GM19372 (cell line): ENCODE measurements at regions not wholly inside any gene's neighbourhood (a gene's known extent, or its start where the extent isn't known, plus 50 kb on each side); places are given as distances from the start of the nearest gene placed in this dataset.
"Not testable (repeated sequence)": the region's sequence is repeated elsewhere in the genome, so short reads cannot be mapped to it uniquely, and the experiment has no call there.

ENCODE experiments used
- ATAC-seq: cut with Tn5 transposase; IDR thresholded peaks from one replicate; pipeline ENCODE4 v1.9.1; 2021; ENCODE audit warnings: mild to moderate bottlenecking, low read depth, moderate library complexity; ENCODE audit not compliant: unreplicated experiment

DNA sequence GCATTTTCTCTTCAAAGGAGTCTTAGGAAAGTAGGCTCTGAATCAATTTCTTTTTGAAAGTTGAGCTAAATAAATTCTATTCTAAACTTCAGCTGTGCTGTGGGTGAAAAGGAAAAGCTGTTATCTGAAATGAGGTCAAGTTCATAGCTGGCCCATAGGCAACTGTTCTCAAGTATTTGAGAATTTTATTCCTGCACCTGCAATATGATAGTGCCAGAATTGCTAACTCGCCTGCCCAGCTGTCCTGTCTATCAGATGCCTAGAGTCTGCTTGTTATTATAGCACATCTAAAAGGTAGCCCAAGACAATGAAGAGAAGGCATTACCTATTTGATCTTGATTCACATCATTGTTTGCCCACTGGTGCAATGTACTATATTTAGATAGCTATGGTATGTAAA lies 798.7 kb downstream of the DIPK2A start:
- no peak for ATAC-seq

DNA sequence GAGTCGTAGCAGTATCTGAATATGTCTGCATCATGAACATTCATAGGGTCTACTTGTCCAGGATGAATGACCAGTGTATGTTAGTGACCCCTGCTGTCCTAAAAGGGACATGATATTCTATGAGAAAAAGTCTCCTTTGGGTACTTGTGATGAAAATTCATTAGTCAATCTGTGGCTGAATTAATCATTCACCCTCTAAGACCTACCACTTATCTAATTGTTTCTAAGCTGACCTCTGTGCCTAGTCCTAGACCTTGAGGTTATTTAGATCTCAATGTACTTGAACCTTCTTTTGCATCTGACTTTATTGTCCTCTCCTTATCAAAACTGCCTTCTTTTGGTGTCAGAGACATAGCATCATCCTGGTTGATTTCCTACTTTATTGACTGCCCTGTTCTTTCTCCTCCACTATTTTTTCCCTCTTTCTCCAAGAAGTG lies 799.3 kb downstream of the DIPK2A start:
- ATAC-seq, result no peak

DNA sequence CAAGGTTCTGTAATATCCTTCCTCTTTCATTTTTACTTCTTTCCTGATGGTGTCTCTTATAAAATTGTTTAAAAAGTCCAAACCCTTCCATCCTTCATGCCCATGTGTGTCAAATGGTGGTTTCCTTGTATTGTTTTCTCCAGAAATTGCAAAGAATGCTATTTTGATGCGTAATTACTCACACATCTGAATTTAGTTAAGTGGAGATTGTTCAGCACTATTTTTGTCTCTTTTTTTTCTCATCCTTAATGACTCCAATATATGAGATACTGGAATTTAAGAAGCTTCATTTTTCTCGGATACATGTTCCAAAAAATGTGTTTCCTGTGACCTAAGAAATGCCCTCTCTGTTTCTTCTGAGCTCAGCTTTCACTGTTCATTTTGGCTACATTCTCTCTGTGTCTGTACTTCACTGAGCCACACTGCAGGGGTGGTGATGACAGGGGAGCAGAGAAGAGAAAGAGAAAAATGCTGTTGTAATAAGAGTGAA lies 799.8 kb downstream of the DIPK2A start:
- no peak for ATAC-seq

DNA sequence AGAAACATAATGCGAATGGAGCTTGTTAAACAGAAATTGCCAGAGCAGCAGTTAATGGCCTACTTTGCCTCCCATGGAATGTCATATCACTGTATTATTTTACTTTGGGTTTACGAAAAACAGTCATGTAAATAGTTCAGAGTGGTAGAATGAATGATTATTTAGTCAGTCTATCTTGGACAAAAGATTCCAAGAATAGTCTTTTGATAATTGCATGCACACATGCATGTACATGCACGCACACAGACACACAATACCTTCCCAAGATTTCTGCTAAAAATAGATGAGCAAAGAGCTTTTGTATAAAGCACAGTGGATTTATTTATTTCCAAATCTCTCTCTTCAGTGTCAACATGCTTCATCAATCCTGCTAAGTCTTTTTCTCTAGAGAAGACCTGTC lies 800.7 kb downstream of the DIPK2A start:
- ATAC-seq, result no peak

DNA sequence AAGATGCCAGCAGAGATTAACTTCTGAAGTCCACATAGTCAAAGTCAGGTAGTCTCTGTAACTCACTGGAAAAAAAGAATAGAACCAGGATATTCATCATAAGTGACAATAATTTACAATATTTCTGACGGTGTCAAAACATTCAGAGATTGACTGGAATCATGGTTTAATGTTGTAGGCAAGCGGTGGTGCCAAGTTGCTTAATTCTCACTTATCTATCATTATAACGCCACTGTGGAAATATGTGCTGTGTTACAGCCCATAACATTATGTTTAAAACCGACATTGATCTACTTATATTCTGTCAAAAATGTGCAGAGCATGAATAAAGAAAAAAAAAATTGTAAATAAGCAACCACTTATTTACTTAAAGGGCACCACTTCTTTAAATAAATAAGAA lies 801.7 kb downstream of the DIPK2A start:
- ATAC-seq, result no peak

DNA sequence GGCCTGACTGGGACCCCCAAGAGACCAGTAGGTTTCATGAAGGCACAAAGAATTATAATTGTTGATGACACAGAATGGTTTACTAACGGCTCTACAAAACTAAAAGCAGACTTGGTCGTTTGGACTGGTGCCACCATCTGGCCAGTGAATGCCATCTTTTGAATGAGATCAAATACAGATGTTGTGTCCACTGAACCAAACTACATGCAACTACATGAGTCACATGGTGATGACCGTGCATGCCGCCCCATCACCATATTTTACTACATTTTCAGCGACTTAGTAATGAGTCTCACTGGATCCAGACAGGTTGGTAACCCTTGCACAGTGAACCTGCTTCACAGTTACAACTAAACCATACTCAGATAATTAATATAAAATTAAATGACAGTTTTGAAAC lies 803.3 kb downstream of the DIPK2A start:
- no peak for ATAC-seq

DNA sequence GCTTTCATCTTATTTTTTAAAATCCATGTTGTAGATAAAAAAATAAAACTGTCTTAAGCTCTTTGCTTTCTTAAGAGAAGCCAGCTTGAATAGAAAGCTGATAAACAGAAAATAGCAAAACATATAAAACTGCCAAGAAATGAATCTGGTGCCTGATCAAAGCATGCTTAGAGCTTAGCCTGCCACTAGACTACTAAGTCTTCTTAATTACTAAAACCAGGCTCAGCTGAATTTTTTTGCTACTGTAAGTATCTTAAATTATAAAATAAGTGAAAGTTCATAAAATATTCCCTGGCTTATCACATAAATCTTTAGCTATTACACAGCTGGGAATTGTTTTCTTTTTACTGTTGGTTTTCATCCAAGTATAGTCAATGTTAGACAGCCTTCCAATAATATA lies 803.9 kb downstream of the DIPK2A start:
- no peak for ATAC-seq

DNA sequence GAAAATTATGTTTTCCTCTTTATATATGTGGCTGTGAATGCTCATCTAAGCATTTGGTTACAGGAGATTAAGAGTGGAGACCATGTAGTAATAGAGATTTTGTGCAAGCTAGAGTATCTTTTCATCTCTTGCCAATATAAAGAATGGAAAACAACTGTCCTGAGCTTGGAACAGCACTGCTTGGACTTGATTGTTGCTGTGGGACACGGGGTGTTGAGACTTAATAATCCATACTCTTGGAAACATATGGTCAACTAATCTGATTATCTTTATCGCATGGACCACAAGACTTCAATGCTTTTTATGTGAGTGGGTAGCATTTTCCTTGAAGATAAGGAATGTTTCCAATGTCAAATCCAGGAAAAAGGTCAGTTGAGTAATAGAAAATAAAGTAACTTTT lies 806.3 kb downstream of the DIPK2A start:
- ATAC-seq, result no peak

DNA sequence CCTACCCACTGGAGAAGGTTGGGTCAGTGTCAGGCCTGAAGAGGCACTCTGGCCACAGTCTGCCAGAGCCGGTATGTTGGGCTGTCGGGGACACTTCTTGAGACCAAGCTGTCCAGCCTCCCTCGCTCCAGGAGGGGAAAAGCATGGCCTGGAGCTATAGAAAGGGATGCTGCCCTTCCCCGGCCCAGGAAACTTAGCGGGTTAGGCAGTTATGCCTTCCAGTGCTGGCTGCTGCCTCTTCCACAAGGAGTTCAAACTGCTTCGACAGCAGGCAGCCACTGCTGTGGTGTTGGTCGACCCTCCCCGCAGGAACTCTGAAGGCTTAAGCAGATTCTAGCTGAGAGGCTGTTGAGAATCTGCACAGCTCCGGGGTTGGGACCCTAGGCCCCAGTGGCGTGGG lies 819.4 kb downstream of the DIPK2A start:
- ATAC-seq, result no peak

DNA sequence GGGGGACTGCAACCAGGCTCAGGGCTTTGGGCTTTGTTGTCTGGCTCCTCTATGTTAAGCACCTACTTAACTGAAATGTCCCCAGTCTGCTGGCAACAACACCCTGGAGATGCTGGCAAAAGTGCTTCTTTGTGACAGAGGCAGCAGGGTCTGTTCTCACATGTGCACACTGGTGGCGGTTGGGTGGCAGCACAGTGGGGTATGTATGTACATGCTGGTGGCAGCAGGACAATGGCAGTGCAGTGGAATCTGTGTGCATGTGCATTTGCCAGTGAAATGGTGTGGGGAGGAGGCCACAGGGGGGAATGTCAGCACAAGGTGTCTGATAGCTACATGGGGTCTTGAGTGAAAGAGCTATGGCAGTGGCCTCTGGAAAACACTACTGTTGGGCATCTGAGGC lies 830.3 kb downstream of the DIPK2A start:
- no peak for ATAC-seq

DNA sequence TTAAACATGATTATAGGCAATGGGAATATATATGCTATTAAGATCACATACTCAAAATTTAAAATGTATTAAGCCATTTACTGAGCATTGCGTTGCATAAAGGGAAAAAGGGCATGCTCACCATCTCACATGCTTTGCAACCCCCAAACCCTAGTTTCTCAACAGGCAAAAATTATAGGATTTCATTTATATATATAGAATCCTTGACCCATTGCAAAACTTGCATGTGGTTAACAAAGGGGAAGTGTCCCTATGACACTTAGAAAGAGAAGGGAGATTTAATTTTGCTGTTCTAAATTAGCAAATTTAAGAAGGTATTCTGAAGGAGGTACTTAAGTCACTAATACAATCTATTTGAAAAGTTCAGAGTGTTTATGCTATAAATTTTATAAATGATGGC lies 837.8 kb downstream of the DIPK2A start:
- ATAC-seq, result no peak

DNA sequence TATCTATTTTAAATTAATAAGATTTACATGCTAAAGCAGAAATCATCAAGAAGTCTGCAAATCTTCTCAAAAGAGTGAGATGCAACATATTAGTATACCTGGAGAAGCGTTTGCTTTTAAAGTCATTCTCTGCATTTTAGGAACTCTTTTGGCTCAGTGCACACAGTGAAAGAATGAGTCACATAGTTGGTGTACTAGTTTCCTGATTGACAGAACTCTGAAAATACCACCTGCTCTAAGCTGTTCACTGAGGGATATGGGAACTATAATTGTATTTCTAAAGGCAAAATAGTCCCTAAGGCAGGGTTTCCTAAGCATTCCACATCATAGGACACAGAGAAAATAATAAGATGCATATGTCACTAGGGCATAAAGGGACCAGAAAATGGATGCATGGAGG lies 838.5 kb downstream of the DIPK2A start:
- ATAC-seq, result no peak

DNA sequence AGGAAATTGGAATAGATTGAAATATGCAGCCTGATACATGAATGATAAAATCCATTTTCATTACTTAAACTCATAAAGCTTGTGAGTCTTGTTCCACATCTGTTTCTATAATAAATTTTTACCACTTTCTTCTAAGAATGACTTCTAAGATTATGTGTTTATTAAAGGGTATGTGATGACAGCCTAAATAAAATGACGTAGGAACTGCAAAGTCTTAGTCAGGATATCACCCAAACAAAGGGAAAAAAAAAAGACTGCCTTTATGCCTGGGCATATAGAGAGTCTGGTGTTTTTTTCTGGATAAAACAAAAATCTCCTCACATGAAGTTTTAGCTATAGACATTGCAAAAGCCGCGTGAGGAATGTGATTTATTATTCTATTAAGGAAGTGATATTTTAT lies 844.0 kb downstream of the DIPK2A start:
- ATAC-seq, result no peak

DNA sequence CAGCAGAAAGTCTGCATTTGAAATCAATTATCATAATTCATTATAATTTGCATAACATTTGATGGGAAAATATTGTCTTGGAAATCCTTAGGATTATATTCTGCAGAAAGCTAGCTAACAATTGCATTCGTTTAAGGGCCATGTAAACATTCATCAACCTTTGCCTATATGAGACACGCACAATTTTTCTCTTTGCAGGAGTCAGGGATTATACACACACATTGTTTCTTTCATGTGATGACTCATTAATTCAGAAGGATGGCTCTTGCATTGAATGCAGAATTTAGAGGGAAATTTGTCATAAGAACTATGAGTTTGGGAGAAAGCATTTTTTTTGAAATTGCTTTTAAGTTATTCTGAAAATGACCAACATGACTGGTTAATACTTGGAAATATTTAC lies 844.7 kb downstream of the DIPK2A start:
- no peak for ATAC-seq

DNA sequence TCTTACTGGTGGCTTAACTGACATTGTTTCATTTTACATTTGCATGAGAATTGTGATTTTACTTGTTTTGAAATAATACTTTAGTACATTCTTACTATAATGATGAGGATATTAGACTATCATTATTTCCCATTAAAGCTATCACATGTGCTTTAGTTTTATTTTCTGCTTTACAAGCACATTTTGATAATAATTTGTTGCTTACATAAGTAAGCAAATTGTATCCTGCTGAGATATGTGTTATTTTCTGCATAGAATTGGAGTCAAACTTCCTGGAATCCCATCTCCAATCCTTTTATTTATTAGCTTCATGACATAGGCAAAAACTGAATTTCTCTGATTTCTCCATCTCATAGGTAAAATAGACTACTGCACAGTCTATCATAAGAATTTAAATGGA lies 847.4 kb downstream of the DIPK2A start:
- ATAC-seq, result no peak

DNA sequence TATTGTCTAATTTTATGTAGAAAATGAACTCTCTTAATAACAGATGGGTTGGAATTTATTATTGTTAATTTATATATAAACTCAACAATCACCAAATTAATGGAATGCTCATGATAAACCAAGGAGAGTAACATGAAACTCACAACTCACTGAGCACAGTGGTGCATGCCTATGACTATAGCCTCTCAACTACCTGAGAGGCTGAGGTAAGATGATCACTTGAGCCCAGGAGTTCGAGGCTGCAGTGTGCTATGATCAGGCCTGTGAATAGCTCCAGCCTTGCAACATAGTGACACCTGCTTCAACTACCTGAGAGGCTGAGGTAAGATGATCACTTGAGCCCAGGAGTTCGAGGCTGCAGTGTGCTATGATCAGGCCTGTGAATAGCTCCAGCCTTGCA lies 848.6 kb downstream of the DIPK2A start:
- not testable (repeated sequence) for ATAC-seq

DNA sequence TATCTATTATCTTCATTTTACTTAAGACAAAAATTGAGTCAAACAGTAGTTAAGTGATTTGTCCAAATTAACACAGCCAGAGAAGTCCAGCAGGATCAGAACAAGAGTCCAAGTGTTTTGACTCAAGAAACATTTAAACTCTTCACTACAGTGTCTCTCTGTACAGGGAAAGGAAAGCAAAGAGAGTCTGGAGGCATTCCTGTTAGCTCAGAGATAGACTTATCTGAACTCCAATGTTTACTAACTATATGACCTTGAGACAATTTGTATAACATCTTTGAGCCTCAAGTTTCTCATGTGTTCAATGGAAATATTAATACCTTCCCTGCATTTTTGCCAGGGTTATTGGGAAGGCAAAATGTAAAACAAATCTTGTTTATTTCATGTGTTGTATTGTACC lies 849.1 kb downstream of the DIPK2A start:
- ATAC-seq, result no peak

DNA sequence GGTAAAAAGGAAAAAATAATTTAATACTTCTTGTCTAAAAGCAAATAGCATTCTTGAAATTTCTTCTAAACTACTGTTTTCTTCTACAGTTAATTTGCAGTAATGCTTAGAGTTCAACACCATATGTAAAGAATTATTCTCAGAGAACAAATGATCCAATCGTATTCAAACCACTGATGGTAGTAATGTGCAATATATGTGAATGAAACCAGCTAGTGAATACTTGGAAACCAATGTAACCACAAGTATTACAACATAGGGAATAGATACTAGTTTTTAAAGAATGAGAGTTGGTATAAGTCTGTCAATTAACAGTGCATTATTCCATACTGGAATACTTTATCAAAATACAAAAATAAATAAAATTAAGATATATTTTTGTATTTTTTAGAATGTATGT lies 850.0 kb downstream of the DIPK2A start:
- no peak for ATAC-seq

DNA sequence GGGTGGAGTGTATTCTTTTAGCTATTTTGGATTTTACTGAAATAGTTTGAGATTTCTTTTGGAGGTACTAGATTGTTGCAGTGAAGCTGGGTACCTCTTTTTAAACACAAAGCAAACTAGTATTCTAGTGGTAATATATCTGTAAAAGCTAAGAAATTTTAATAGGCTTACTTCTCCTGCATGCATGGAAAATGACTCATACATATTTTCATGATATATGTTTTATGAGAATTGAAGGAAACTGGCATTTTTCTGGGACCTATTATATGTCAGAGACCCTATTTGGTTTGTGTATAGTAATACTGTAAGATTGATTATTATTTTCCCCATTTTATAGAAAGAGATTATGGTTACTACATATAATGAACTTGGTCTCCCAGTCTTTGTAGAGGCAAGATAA lies 851.0 kb downstream of the DIPK2A start:
- ATAC-seq, result no peak

DNA sequence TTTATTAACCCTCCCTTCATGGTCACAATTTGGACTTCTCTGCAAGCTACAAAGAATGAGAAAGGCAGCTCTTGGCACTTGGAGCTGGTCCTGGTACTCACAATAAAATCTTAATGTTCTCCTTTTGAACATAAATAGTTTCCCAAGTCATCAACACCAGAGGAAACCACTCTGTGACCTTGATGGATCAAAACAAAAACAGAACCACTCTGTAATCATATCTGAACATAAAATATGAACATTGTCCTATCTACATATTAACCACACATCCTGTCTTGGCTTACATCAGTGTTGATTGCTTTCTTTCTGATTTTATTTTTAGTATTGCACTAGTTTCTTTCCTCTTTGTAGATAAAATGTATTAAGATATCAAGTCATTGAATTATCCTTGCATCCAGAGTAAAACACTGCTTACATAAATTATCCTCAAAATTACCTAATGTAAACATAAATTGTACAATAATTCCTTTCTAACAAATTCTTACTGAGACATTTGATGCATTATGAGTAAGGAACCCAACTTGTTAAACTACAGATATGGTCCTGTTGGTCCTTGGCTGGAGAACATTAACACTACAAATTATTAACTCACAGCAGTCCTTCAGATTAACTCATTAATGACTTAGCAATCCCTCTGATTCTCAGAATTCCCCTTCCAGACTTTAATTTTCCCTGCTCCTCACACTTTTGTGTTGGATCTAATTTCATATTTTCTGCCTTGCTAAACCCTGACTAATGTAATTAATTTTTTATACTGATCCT lies 860.5 kb downstream of the DIPK2A start:
- no peak for ATAC-seq

DNA sequence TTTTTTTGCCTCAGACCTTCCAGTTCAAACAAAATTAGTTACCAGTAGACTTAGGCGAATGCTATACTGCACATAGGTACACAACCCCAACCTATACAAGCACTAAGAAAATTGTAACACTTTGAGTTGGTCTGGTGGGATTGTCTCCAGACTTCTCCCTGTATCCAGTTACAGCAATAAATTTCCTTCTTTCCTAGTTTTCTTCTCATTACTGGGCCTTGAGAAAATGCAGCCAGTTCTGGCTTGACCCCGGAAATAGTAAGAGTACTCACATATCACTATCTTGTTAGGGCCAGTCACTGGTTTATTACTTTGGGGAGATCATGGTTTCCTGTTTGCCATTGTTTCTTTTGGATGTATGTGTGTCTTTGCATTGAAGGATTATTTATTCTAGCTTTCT lies 868.4 kb downstream of the DIPK2A start:
- ATAC-seq, result no peak

DNA sequence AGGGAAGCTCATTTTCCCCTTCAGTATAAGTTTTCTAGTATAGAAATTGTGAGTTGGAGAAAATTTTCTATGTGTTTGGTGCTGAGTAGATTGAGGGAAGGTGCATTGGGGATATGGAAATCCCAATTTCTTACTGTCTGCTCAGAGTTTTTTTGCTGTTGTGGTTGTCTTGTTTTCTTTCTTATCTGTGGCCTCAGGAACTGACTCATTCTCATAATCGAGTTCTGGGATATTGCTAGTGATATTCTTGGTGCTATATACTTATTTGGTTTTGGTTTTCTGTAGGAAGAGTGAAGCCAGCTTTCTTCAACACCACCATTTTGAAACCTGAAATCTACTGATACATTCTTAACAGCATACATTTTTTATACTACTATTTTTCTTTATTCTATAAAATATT lies 869.2 kb downstream of the DIPK2A start:
- ATAC-seq, result no peak

DNA sequence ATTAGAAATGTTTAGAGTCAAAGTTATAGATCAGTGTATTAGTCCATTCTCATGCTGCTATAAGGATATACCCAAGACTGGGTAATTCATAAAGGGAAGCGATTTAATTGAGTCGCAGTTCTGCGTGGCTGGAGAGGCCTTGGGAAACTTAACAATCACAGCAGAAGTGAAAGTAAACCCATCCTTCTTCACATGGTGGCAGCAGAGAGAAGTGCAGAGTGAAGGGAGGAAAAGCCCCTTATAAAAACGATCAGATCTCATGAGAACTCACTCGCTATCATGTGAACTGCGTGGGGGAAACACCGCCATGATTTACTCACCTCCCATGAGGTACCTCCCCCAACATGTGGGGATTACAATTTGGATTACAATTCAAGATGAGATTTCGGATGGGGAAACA lies 871.5 kb downstream of the DIPK2A start:
- no peak for ATAC-seq
